Uterus (tissue), 3 donors: ENCODE measurements at regions not wholly inside any gene's neighbourhood (a gene's known extent, or its start where the extent isn't known, plus 50 kb on each side); places are given as distances from the start of the nearest gene placed in this dataset.

Experiments
- DNase-seq, 2 donors: peaks; one replicate each; pipeline ENCODE4 v3.0.0-alpha.2; 2019 to 2020
- H3K27ac ChIP-seq, 2 donors: fragments of 200-600 bp; sonication (generic); 1 replicate in 1 of 2; 2 replicates in 1 of 2; pipeline ENCODE4 v1.5.1; 2016 to 2018
- H3K27me3 ChIP-seq, 2 donors: fragments of 200-600 bp; sonication (generic); one replicate each; pipeline ENCODE4 v1.5.1; 2018 to 2019; ENCODE audit warnings: control low read depth in 1 of 2
- H3K36me3 ChIP-seq, 2 donors: fragments of 200-600 bp; sonication (generic); one replicate each; pipeline ENCODE4 v1.5.1; 2019; ENCODE audit warnings: control low read depth in 1 of 2
- H3K4me1 ChIP-seq, 2 donors: fragments of 200-600 bp; sonication (generic); one replicate each; pipeline ENCODE4 v1.5.1; 2018 to 2019; ENCODE audit warnings: control low read depth in 1 of 2
- H3K4me3 ChIP-seq, 2 donors: fragments of 200-600 bp; sonication (generic); 1 replicate in 1 of 2; 2 replicates in 1 of 2; pipeline ENCODE4 v1.5.1; 2018 to 2019; ENCODE audit warnings: mild to moderate bottlenecking in 1 of 2
- H3K9me3 ChIP-seq, 2 donors: fragments of 200-600 bp; sonication (generic); one replicate each; pipeline ENCODE4 v1.5.1; 2019; ENCODE audit warnings: control low read depth in 1 of 2
- CTCF ChIP-seq, 4 experiments: fragments of 200-600 bp in 2 of 4; fragments of 450-650 bp in 2 of 4; sonication (generic) in 2 of 4; IDR thresholded peaks; one replicate each; pipeline ENCODE4 v1.5.1; 2016 to 2019; ENCODE audit warnings: antibody characterized with exemption in 4 of 4, mild to moderate bottlenecking in 2 of 4, moderate library complexity in 1 of 4
- POLR2A ChIP-seq, 2 donors: fragments of 450-650 bp; IDR thresholded peaks; one replicate each; pipeline ENCODE4 v1.6.1; 2016; ENCODE audit warnings: antibody characterized with exemption in 2 of 2, mild to moderate bottlenecking in 1 of 2, moderate library complexity in 1 of 2
- intact Hi-C: fragments of 100-400 bp; cut with DNase I; formaldehyde crosslinking; loops from one replicate; pipeline ENCODE4 v1.15.1; 2023; ENCODE audit warnings: low total_unique reads
- donor health status: DM: yes; HTN: yes; CAD: no.

- intact Hi-C loops = no loop called here
- Histone ChIP-seq H3K27ac (no peak overlapping the region), H3K9me3 (no peaks in the 10 kb centered on the region), H3K36me3 (no peaks in the 10 kb centered on the region), H3K4me1 (no peaks in the 10 kb centered on the region), H3K4me3 (no peak overlapping the region), H3K27me3 (no peaks in the 10 kb centered on the region)
- DNase-seq = no peak
- TF ChIP-seq POLR2A (IDR thresholded peaks at IDR 0.05) (no peak), CTCF (IDR thresholded peaks at IDR 0.05) (no peak)
These were observed 442.6 kb downstream of the PRDM2 start for GRCh38 chr1:14142397-14143100.

- intact Hi-C loops = no loop called here
These were observed 443.8 kb downstream of the PRDM2 start for GRCh38 chr1:14143777-14144176.

GRCh38 chr1:14148526-14148925 is 448.5 kb downstream of the PRDM2 start:
- Histone ChIP-seq H3K4me1 (no peaks in the 10 kb centered on the region), H3K27me3 (no peaks in the 10 kb centered on the region), H3K4me3 (no peak overlapping the region), H3K36me3 (no peaks in the 10 kb centered on the region), H3K27ac (no peak overlapping the region), H3K9me3 (no peaks in the 10 kb centered on the region)
- TF ChIP-seq POLR2A (IDR thresholded peaks at IDR 0.05) (no peak), CTCF (IDR thresholded peaks at IDR 0.05) (no peak)
- intact Hi-C loops = no loop called here
- no peak for DNase-seq

More at GRCh38 chr1:14143777-14144176, 443.8 kb downstream of the PRDM2 start:
- Histone ChIP-seq H3K4me3 (no peak overlapping the region), H3K27me3 (no peaks in the 10 kb centered on the region), H3K4me1 (no peaks in the 10 kb centered on the region), H3K36me3 (no peaks in the 10 kb centered on the region), H3K9me3 (no peaks in the 10 kb centered on the region), H3K27ac (no peak overlapping the region)
- TF ChIP-seq POLR2A (IDR thresholded peaks at IDR 0.05) (no peak), CTCF (IDR thresholded peaks at IDR 0.05) (no peak)
- no peak for DNase-seq

GRCh38 chr1:14149431-14149830 is 449.1 kb upstream of the KAZN start:
- Histone ChIP-seq H3K27me3 (no peaks in the 10 kb centered on the region), H3K36me3 (no peaks in the 10 kb centered on the region), H3K27ac (no peak overlapping the region), H3K4me3 (no peak overlapping the region), H3K9me3 (no peaks in the 10 kb centered on the region), H3K4me1 (no peaks in the 10 kb centered on the region)
- TF ChIP-seq POLR2A (IDR thresholded peaks at IDR 0.05) = no peak
- TF ChIP-seq CTCF (IDR thresholded peaks at IDR 0.05) = no peak
- no peak for DNase-seq
- intact Hi-C loops = no loop called here

- H3K36me3 ChIP-seq = no peaks in the 10 kb centered on the region
- H3K27me3 ChIP-seq = no peaks in the 10 kb centered on the region
- no peak for DNase-seq
- no peak overlapping the region for H3K27ac ChIP-seq
- TF ChIP-seq CTCF (IDR thresholded peaks at IDR 0.05) = no peak
- TF ChIP-seq POLR2A (IDR thresholded peaks at IDR 0.05) = no peak
- no peak overlapping the region for H3K4me3 ChIP-seq
- H3K9me3 ChIP-seq = no peaks in the 10 kb centered on the region
- H3K4me1 ChIP-seq = no peaks in the 10 kb centered on the region
- intact Hi-C loops = no loop called here
These were observed 441.9 kb upstream of the KAZN start for GRCh38 chr1:14156543-14156942.
